ENCODE measurements at regions not wholly inside any gene's neighbourhood (a gene's known extent, or its start where the extent isn't known, plus 50 kb on each side); places are given as distances from the start of the nearest gene placed in this dataset.

GRCh38 chr6:21371676-21372171, 221.8 kb upstream of the SOX4 start:
- TF ChIP-seq CTCF (IDR thresholded peaks at IDR 0.05), result no peak
- no peak for TF ChIP-seq POLR2A (IDR thresholded peaks at IDR 0.05)

Data from Peyer's patch (tissue), 4 donors.